ENCODE measurements at regions not wholly inside any gene's neighbourhood (a gene's known extent, or its start where the extent isn't known, plus 50 kb on each side); places are given as distances from the start of the nearest gene placed in this dataset.

DNA sequence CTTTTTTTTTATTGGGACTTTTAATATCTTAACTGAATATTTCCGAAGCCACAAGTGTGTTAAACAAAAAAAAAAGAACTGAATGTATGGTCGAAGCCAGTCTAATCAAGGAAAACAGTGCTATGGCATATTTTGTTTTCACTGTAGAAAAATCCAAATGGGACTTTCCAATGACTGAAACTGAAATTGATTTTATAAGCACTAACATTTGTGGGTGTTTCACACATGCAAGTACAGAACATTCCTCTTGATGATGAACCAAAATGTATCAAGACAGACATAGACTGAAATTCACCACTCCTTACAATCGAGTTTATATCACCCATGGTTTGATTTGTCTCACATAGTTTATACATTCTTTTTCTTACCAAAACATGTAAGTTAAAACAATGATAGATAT is 1026.8 kb downstream of the CDH18 start:
- no peak overlapping the region for H3K4me3 ChIP-seq (ENCODE audit: low read length)

DNA sequence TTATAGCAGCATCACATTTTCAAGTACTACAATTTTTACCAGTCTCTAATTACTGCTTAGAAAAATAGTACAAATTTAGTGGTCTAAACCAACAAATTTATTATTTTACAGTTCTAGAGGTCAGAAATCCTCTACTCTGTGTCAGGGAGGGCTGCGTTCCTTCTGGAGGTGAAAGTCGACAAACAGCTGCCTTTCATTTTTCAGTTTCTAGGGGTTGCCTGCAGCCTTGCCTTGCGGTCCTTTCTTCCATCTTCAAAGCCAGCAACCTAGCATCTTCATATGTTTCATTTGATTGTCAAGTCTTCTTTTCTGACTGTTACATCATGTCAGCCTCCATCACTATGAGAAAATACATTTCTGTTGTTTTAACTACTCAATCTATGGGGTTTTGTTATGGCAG is 1022.1 kb downstream of the CDH18 start:
- H3K4me1 ChIP-seq (ENCODE audit: insufficient read depth, low read length): no peaks in the 10 kb centered on the region
- H3K9me3 ChIP-seq (ENCODE audit: low read depth, low read length): no peaks in the 10 kb centered on the region
- no peaks in the 10 kb centered on the region for H3K27me3 ChIP-seq (ENCODE audit: insufficient read depth, low read length)
- no peak overlapping the region for H3K4me3 ChIP-seq (ENCODE audit: low read length)

More for the DNA sequence above, 1026.8 kb downstream of the CDH18 start:
- no peaks in the 10 kb centered on the region for H3K9me3 ChIP-seq (ENCODE audit: low read depth, low read length)
- no peaks in the 10 kb centered on the region for H3K27me3 ChIP-seq (ENCODE audit: insufficient read depth, low read length)
- no peaks in the 10 kb centered on the region for H3K4me1 ChIP-seq (ENCODE audit: insufficient read depth, low read length)

DNA sequence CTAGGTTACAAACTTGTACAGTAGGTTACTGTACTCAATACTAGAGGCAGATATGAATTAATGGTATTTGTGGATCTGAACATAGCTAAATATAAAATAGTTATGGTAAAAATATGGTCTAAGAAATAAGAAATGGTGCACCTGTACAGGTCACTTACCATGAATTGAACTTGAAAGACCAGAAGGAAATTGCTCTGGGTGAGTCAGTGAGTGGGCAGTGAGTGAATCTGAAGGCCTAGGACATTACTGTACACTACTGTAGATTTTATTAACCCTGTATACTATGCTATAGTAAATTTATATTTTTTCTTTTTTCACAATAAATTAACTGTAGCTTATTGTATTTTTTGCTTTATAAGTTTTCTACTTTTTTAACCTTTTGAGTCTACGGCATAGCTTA is 1020.4 kb downstream of the CDH18 start:
- Histone ChIP-seq H3K9me3 (ENCODE audit: low read depth, low read length) (no peaks in the 10 kb centered on the region), H3K27me3 (ENCODE audit: insufficient read depth, low read length) (no peaks in the 10 kb centered on the region), H3K4me1 (ENCODE audit: insufficient read depth, low read length) (no peaks in the 10 kb centered on the region), H3K4me3 (ENCODE audit: low read length) (no peak overlapping the region)

DNA sequence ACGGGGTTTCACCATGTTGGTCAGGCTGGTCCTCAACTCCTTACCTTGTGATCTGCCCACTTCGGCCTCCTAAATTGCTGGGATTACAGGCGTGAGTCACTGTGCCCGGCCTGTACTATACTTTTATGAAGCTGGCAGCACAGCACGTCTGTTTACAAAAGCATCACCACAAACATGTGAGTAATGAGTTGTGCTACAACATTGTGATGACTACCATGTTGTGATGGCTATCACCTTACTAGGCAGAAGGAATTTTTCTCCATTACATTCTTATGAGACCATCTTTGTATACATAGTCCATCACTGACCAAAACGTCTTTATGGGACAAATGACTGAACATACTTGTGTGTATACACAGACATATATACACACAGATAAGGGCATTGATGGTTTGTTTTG is 1019.0 kb downstream of the CDH18 start:
- Histone ChIP-seq H3K4me1 (ENCODE audit: insufficient read depth, low read length) (no peaks in the 10 kb centered on the region), H3K9me3 (ENCODE audit: low read depth, low read length) (no peaks in the 10 kb centered on the region), H3K4me3 (ENCODE audit: low read length) (no peak overlapping the region), H3K27me3 (ENCODE audit: insufficient read depth, low read length) (no peaks in the 10 kb centered on the region)

DNA sequence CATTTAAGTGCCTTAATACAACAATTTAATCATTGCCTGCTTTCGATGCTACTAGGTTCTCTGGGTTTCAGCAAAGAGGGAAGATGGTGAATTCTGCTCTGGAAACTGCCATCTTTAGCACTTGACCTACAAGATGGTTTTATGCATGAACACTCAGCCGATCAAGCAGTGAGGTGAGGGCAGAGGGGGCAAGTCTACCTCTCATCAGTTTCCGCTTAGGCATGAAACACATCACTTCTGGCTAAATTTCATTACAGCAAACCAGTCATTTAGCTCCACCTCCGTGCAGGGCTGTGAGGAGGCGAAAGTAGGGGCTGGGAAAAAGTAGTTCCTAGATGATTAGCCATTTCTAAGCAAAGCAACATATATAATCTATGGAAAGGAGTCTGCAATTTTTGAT is 1018.0 kb downstream of the CDH18 start:
- no peaks in the 10 kb centered on the region for H3K4me1 ChIP-seq (ENCODE audit: insufficient read depth, low read length)

DNA sequence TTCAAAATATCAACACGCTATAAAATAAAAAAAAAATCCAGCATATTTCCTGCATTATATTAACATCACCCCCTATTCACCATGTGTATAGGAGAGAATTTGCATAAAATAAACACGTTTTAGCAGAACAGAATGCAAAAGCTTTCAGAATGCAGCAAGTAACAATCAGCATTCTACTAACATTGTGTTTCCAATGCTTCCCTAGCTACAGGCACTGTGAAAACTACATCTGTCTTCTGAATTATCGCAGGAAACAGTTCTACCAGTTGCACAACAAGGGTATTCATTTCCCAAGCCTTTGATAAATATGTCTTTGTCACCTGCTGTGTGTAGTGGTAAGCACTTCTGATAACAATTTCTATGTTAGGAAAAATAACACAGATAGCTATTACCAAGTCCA is 1015.8 kb downstream of the CDH18 start:
- H3K4me3 ChIP-seq (ENCODE audit: low read length): no peak overlapping the region
- H3K27me3 ChIP-seq (ENCODE audit: insufficient read depth, low read length): no peaks in the 10 kb centered on the region
- no peaks in the 10 kb centered on the region for H3K4me1 ChIP-seq (ENCODE audit: insufficient read depth, low read length)
- no peaks in the 10 kb centered on the region for H3K9me3 ChIP-seq (ENCODE audit: low read depth, low read length)

More for the DNA sequence above, 1018.0 kb downstream of the CDH18 start:
- Histone ChIP-seq H3K27me3 (ENCODE audit: insufficient read depth, low read length) (no peaks in the 10 kb centered on the region), H3K9me3 (ENCODE audit: low read depth, low read length) (no peaks in the 10 kb centered on the region), H3K4me3 (ENCODE audit: low read length) (no peak overlapping the region)

DNA sequence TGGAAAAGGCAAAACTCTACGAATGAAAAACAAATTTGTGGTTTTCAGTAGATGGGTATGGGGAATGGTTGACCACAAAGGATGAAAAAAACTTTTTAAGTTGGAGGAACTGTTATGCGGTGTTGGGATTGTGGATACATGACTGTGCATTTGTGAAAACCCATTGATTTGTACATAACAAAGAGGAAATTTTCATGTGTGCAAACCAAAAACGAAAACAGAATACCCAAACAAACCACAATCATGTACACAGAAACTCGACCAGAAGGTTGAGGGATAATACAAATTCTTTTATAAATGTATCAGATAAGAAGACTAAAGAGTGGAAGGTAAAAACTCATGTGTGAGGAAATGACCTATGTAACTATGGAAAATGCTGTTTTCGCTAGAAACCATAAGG is 1012.4 kb downstream of the CDH18 start:
- no peaks in the 10 kb centered on the region for H3K4me1 ChIP-seq (ENCODE audit: insufficient read depth, low read length)
- H3K4me3 ChIP-seq (ENCODE audit: low read length): no peak overlapping the region
- no peaks in the 10 kb centered on the region for H3K27me3 ChIP-seq (ENCODE audit: insufficient read depth, low read length)
- no peaks in the 10 kb centered on the region for H3K9me3 ChIP-seq (ENCODE audit: low read depth, low read length)

DNA sequence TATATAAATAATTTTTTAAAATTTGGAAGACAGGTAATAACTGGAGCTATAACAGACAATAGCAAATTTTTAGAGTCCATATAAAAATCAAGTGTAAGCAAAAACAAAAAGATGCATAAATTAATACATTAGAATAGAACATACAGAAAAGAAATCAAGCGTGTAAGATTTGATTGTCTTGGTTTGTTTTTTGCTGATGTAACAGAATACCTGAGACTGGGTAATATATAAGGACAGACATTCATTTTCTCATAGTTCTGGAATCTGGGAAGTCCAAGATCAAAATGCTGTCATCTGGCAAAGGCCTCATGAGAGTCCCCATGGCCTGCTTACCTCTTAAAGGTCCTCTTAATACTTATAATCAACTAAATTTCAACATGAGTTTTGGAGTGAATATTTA is 1010.1 kb downstream of the CDH18 start:
- H3K4me1 ChIP-seq (ENCODE audit: insufficient read depth, low read length): no peaks in the 10 kb centered on the region
- no peaks in the 10 kb centered on the region for H3K27me3 ChIP-seq (ENCODE audit: insufficient read depth, low read length)
- no peaks in the 10 kb centered on the region for H3K9me3 ChIP-seq (ENCODE audit: low read depth, low read length)
- no peak overlapping the region for H3K4me3 ChIP-seq (ENCODE audit: low read length)

DNA sequence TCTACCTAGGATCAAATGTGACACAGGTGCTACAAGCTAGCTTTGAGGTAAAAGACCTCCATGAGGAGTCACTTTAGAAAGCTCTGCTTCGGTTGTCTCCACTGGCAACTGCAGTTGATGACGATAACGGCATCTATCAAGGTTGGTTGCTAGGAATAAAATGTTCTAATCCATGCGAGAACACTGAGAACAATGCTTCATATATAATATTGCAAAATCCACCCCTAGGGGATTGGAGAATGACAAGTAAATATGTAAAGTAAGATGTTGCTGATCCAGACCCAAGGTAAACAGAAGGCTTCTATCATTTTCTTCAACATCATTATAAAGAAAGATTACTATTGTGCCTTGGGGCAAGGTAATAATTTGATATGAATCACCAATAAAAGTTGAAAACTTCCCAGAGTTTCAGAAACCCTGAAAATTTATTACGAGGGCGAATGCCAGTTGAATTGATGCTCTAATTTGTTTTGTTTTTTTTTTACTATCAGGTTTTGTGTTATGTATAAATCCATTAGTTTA is 1003.4 kb downstream of the CDH18 start:
- Histone ChIP-seq H3K27me3 (ENCODE audit: insufficient read depth, low read length) (no peaks in the 10 kb centered on the region), H3K4me3 (ENCODE audit: low read length) (no peak overlapping the region), H3K9me3 (ENCODE audit: low read depth, low read length) (no peaks in the 10 kb centered on the region), H3K4me1 (ENCODE audit: insufficient read depth, low read length) (no peaks in the 10 kb centered on the region)

DNA sequence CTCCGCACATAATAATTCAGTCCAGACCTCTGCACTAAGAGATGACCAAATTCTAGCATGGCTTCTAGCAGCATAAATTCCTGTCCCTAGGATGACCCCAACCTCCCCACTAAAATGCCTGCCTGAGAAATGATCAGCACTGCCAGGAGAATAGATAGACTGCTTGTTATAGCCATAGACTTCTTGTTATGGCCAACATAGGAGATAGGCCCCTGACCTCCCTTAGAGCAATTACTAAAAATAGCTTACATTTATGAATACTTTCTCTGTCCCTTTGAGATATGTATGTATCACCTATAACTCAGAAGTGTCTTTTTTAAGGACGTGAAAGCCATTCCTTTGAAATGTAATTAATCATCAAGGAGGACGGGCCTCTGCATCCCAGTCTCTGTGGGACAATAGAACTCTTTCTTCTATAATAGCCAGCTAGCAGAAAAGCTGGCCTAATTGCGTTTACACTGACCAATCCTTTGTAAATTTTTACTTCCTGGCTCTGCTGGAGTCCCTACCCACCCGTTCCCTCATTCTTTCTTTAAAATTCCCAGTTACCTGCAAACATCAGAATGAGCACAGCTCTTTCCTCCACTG is 1002.7 kb downstream of the CDH18 start:
- no peaks in the 10 kb centered on the region for H3K27me3 ChIP-seq (ENCODE audit: insufficient read depth, low read length)
- no peaks in the 10 kb centered on the region for H3K4me1 ChIP-seq (ENCODE audit: insufficient read depth, low read length)
- H3K9me3 ChIP-seq (ENCODE audit: low read depth, low read length): no peaks in the 10 kb centered on the region
- no peak overlapping the region for H3K4me3 ChIP-seq (ENCODE audit: low read length)

DNA sequence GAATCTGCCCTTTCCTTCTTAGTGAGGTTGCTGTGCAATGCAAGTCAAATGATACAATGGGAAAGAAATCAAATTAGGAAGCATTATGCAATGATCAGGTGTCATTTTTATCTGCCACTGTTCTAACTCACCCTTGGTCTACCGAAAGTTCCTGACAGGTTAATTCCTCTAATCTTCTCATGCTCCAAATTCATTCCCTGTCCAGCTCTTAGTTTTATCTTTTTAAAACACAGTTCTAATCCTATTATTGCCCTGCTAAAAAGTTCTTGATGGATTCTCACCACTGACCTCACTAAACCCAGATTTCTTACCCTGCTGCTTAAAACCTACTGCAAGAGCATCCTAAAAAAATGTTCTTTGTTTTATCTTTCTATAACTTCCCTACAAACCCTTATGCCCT is 1000.9 kb downstream of the CDH18 start:
- no peak overlapping the region for H3K4me3 ChIP-seq (ENCODE audit: low read length)
- no peaks in the 10 kb centered on the region for H3K4me1 ChIP-seq (ENCODE audit: insufficient read depth, low read length)
- no peaks in the 10 kb centered on the region for H3K27me3 ChIP-seq (ENCODE audit: insufficient read depth, low read length)
- no peaks in the 10 kb centered on the region for H3K9me3 ChIP-seq (ENCODE audit: low read depth, low read length)

DNA sequence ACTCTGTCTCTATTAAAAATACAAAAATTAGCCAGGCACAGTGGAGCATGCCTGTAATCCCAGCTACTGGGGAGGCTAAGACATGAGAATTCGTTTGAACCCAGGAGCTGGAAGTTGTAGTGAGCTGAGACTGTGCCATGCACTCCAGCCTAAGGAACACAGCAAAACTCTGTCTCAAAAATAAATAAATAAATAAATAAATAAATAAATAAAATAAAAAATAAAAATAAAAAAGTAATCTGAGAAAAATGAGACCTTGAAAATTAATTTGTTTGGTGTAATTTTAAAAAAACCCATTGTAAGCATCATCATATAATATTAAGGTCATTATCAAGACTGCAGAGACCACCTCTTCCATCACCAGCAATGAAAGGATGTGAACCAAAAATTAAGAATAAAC is 997.1 kb downstream of the CDH18 start:
- no peak overlapping the region for H3K4me3 ChIP-seq (ENCODE audit: low read length)
- no peaks in the 10 kb centered on the region for H3K4me1 ChIP-seq (ENCODE audit: insufficient read depth, low read length)
- no peaks in the 10 kb centered on the region for H3K27me3 ChIP-seq (ENCODE audit: insufficient read depth, low read length)
- no peaks in the 10 kb centered on the region for H3K9me3 ChIP-seq (ENCODE audit: low read depth, low read length)

DNA sequence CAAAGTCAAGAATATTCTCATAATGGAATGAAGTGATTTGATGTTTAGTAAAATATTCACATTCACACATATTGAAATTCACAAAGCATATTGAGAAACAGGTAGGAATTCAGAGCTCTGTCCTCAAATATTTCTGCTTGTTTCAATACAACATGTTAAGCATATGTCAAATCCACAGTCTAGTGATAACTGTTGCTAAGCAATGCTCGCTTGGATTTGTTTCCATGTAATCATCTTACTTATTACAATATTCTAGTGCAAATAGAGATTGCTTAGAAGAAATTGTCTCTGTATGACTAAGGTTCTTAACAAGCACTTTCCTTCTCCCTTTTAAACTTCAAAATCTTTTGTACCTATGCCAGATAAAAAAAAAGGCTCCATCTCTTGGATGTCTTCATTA is 995.7 kb downstream of the CDH18 start:
- Histone ChIP-seq H3K4me1 (ENCODE audit: insufficient read depth, low read length) (no peaks in the 10 kb centered on the region), H3K27me3 (ENCODE audit: insufficient read depth, low read length) (no peaks in the 10 kb centered on the region)

DNA sequence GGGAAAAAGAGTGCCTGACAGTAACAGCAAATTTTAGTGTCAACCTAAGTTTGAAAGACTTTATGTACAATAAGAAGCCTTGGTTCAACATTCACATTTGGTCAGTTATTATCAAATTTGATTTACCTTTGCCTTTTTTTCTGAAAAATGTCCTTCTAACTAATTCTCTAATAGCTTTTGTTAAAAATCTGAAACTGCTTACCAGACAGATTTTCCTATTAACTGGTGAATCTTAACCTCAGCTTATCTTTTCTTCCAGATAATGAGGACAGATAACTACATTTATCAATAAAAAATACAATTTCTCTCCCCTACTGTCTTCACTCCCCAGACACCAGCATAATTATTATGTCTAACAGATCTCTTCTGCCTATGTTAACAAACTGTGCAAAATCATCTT is 988.5 kb downstream of the CDH18 start:
- no peaks in the 10 kb centered on the region for H3K9me3 ChIP-seq (ENCODE audit: low read depth, low read length)
- H3K27me3 ChIP-seq (ENCODE audit: insufficient read depth, low read length): no peaks in the 10 kb centered on the region
- H3K4me1 ChIP-seq (ENCODE audit: insufficient read depth, low read length): no peaks in the 10 kb centered on the region
- H3K4me3 ChIP-seq (ENCODE audit: low read length): no peak overlapping the region

More for the DNA sequence above, 995.7 kb downstream of the CDH18 start:
- no peaks in the 10 kb centered on the region for H3K9me3 ChIP-seq (ENCODE audit: low read depth, low read length)
- H3K4me3 ChIP-seq (ENCODE audit: low read length): no peak overlapping the region

DNA sequence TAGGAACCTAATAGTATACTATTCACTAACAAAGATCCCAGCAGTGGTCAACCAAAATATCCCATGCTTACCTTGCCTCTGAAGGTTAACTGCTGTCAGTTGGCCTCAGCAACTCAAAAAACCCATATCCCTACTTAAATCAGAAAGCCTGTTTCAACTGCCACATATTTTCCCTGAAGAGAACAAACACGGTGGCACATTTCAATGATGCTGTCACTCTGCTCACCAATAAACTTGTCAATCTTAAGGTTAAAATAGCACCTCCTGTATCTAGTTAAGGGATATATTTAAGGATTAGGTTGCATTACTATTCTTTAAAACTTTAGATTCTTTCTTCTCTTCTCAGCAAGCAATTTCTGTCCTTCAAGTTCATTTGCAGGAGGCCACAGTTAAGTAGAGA is 986.9 kb downstream of the CDH18 start:
- no peaks in the 10 kb centered on the region for H3K27me3 ChIP-seq (ENCODE audit: insufficient read depth, low read length)
- H3K4me1 ChIP-seq (ENCODE audit: insufficient read depth, low read length): no peaks in the 10 kb centered on the region
- no peaks in the 10 kb centered on the region for H3K9me3 ChIP-seq (ENCODE audit: low read depth, low read length)
- no peak overlapping the region for H3K4me3 ChIP-seq (ENCODE audit: low read length)

DNA sequence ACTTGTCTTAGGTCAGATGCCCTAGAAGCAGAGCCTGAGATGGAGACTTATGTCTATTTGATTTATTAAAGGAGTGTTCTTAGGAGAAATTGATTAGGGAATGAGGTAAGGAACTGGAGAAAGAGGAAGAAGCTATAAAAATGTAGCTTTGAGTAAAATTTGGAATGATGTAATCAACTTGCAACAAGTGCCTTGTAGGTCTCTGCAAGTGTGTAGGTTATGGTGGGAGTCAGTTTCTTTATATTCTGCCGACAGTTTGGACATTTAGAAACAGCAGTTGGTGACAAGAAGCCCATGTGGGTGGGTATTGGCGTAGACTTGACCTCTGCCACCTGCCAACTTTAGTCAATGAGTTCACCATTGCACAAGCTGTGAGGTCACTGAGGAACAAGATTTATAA is 986.5 kb downstream of the CDH18 start:
- H3K9me3 ChIP-seq (ENCODE audit: low read depth, low read length): no peaks in the 10 kb centered on the region
- no peak overlapping the region for H3K4me3 ChIP-seq (ENCODE audit: low read length)
- no peaks in the 10 kb centered on the region for H3K27me3 ChIP-seq (ENCODE audit: insufficient read depth, low read length)
- no peaks in the 10 kb centered on the region for H3K4me1 ChIP-seq (ENCODE audit: insufficient read depth, low read length)
